ENCODE measurements at regions not wholly inside any gene's neighbourhood (a gene's known extent, or its start where the extent isn't known, plus 50 kb on each side); places are given as distances from the start of the nearest gene placed in this dataset.

DNA sequence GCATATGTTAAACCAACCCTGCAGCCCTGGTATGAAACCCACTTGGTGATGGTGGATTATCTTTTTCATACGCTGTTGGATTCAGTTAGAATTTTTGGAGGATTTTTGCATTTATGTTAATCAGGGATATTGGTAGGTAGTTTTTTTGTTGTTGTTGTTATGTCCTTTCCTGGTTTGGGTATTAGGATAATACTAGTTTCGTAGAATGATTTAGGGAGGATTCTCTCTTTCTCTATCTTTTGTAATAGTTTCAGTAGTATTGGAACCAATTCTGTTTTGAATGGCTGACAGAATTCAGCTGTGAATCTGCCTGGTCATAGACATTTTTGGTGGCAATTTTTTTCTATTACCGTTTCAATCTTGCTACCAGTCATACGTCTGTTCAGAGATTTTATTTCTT is 305.4 kb downstream of the IDS start:
- H3K27ac Mint-ChIP-seq = no peak overlapping the region
- no peak overlapping the region for H3K4me3 Mint-ChIP-seq
- CTCF ChIA-PET = no interaction called here
- no peaks in the 10 kb centered on the region for H3K36me3 Mint-ChIP-seq (ENCODE audit: low read depth)
- intact Hi-C loops (cut with micrococcal nuclease) = no loop called here
- no peaks in the 10 kb centered on the region for H3K4me1 Mint-ChIP-seq
- H3K27me3 Mint-ChIP-seq = no peaks in the 10 kb centered on the region
- TF ChIP-seq, protein P1, sequence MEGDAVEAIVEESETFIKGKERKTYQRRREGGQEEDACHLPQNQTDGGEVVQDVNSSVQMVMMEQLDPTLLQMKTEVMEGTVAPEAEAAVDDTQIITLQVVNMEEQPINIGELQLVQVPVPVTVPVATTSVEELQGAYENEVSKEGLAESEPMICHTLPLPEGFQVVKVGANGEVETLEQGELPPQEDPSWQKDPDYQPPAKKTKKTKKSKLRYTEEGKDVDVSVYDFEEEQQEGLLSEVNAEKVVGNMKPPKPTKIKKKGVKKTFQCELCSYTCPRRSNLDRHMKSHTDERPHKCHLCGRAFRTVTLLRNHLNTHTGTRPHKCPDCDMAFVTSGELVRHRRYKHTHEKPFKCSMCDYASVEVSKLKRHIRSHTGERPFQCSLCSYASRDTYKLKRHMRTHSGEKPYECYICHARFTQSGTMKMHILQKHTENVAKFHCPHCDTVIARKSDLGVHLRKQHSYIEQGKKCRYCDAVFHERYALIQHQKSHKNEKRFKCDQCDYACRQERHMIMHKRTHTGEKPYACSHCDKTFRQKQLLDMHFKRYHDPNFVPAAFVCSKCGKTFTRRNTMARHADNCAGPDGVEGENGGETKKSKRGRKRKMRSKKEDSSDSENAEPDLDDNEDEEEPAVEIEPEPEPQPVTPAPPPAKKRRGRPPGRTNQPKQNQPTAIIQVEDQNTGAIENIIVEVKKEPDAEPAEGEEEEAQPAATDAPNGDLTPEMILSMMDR (IDR thresholded peaks at IDR 0.05) = no peak
- ATAC-seq (ENCODE audit: low read depth) (no peak), DNase-seq (no peak)
- POLR2A ChIA-PET = no interaction called here
- H3K9me3 Mint-ChIP-seq = no peaks in the 10 kb centered on the region

DNA sequence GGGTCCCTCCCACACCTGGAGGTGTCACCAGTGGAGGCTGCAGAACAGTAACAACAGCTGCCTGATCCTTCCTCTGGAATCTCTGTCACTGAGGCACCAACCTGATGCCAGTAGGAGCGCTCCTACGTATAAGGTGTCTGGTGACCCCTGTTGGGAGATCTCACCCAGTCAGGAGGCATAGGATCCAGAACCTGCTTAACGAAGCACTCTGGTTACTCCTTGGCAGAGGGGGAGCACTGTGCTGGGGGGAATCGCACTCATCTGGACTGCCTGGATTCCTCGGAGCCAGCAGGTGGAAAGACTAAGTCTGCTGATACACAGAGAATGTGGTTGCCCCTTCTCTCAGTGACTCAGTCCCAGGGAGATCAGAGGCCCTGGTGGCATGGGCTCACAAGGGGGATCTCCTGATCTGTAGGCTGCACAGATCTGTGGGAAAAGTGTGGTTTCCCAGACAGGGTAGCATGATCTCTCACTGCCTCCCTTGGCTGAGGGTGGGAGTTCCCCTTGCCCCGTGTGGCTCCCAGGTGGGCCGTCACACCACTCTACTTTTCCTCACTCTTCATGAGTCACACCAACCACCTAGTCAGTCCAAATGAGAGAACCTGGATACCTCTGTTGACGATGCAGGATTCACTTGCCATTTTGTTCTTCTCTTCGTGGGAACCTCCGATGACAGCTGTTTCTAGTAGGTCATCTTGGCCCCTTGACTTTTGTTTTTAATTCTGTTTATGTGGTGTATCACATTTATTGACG is 305.9 kb downstream of the IDS start:
- DNase-seq = no peak
- no peaks in the 10 kb centered on the region for H3K4me1 Mint-ChIP-seq
- intact Hi-C loops (cut with micrococcal nuclease) = no loop called here
- H3K27ac Mint-ChIP-seq = no peak overlapping the region
- TF ChIP-seq, protein P1 (IDR thresholded peaks at IDR 0.05) = no peak
- H3K9me3 Mint-ChIP-seq = no peaks in the 10 kb centered on the region
- H3K4me3 Mint-ChIP-seq = no peak overlapping the region
- ATAC-seq (ENCODE audit: low read depth) = no peak
- H3K36me3 Mint-ChIP-seq (ENCODE audit: low read depth) = no peaks in the 10 kb centered on the region
- ChIA-PET POLR2A (no interaction called here), CTCF (no interaction called here)
- H3K27me3 Mint-ChIP-seq = no peaks in the 10 kb centered on the region

- Mint-ChIP-seq H3K4me3 (no peak overlapping the region), H3K9me3 (no peaks in the 10 kb centered on the region), H3K27ac (no peak overlapping the region), H3K27me3 (no peaks in the 10 kb centered on the region), H3K36me3 (ENCODE audit: low read depth) (no peaks in the 10 kb centered on the region), H3K4me1 (no peaks in the 10 kb centered on the region)
- TF ChIP-seq, protein P1 (IDR thresholded peaks at IDR 0.05) = no peak
- intact Hi-C loops (cut with micrococcal nuclease) = no loop called here
- ChIA-PET POLR2A (no interaction called here), CTCF (no interaction called here)
- no peak for ATAC-seq (ENCODE audit: low read depth)
- no peak for DNase-seq
These were observed 320.0 kb downstream of the IDS start for GRCh38 chrX:149185087-149185486.

GRCh38 chrX:149161435-149162088 is 343.5 kb downstream of the IDS start:
- no peak overlapping the region for H3K27ac Mint-ChIP-seq
- CTCF ChIA-PET = no interaction called here
- no peak for ATAC-seq (ENCODE audit: low read depth)
- intact Hi-C loops (cut with micrococcal nuclease) = no loop called here
- TF ChIP-seq, protein P1 (IDR thresholded peaks at IDR 0.05) = no peak
- no peaks in the 10 kb centered on the region for H3K36me3 Mint-ChIP-seq (ENCODE audit: low read depth)
- no peak overlapping the region for H3K4me3 Mint-ChIP-seq
- no peaks in the 10 kb centered on the region for H3K4me1 Mint-ChIP-seq
- POLR2A ChIA-PET = no interaction called here
- H3K9me3 Mint-ChIP-seq = no peaks in the 10 kb centered on the region
- DNase-seq = no peak
- peaks cover 5% of the 10 kb centered on the region for H3K27me3 Mint-ChIP-seq

DNA sequence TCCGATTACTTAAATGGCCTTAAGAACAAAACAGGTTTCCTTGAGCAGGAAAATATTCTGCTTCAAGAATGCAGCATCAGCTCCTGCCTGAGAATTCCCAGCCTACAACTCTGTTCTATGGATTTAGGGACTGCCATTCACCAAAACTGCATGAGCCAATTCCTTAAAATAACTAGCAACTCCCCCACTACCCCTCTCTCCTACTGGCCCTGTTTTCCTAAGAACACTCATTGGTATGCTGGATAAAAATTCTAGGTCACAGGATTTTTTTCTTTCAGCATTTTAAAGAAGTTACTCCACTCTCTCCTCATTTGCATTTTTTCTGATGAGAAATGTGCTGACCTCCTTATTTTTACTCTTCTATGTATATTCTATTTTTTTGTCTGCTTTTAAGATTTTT is 347.1 kb downstream of the IDS start:
- Mint-ChIP-seq H3K9me3 (no peaks in the 10 kb centered on the region), H3K27me3 (peaks cover 2% of the 10 kb centered on the region), H3K4me3 (no peak overlapping the region), H3K4me1 (no peaks in the 10 kb centered on the region), H3K27ac (no peak overlapping the region), H3K36me3 (ENCODE audit: low read depth) (no peaks in the 10 kb centered on the region)
- ATAC-seq (ENCODE audit: low read depth) (no peak), DNase-seq (no peak)
- TF ChIP-seq, protein P1 (IDR thresholded peaks at IDR 0.05) = no peak
- CTCF ChIA-PET = no interaction called here
- intact Hi-C loops (cut with micrococcal nuclease) = no loop called here
- POLR2A ChIA-PET = no interaction called here

All from activated B cell treated with CpG ODN at 0.5 μM for 24 hours (primary cell).